GM12801 (cell line): ENCODE measurements at regions not wholly inside any gene's neighbourhood (a gene's known extent, or its start where the extent isn't known, plus 50 kb on each side); places are given as distances from the start of the nearest gene placed in this dataset.

Experiments used
- CTCF ChIP-seq: IDR thresholded peaks from one replicate; pipeline ENCODE4 v1.5.1; 2011; ENCODE audit warnings: control low read depth; ENCODE audit not compliant: insufficient read length; ENCODE audit errors: extremely low read depth

- TF ChIP-seq CTCF = no peak
Measured at GRCh38 chr16:65373097-65373496, 251.2 kb upstream of the CDH11 start.

DNA sequence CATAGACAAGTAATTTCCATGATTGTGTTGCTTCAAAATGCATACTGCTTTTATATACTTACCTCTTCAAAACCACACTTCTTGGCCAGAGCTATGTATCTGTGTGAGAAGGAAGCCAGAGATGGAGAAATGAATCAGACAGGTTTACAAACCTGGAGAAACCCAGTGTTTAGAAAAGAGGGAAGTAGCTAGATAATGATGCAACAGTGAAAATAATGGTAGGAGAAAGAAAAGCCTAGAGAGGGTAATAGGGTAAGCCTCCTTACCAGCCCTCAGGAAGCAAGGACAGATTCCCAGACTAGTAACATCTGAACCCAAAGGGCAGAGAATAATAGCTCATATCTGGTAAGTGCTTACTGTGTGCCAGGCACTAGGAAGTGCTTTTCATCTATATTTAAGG is 250.3 kb upstream of the CDH11 start:
- no peak for TF ChIP-seq CTCF

- no peak for TF ChIP-seq CTCF
Measured at GRCh38 chr16:65365732-65366715, 244.2 kb upstream of the CDH11 start.

GRCh38 chr16:65355706-65356105 is 233.8 kb upstream of the CDH11 start:
- no peak for TF ChIP-seq CTCF

DNA sequence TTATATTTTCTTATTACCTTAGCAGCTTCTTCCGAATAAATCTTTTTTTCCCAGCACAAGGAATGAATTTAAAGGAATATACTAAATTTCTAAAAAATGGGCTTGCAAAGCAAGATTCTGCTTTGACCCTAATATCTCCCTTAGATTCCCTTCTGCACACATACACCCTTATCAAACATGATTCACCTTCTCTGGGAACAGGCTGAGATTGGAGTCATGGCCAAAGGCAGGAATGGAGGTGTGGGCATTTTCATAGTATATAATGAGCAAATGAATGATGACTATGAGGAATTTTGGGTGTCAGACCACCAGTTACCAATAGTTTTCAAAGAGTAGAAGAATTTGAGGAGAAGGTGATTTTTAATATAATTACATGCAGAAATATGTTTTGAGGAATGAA is 231.3 kb upstream of the CDH11 start:
- no peak for TF ChIP-seq CTCF

DNA sequence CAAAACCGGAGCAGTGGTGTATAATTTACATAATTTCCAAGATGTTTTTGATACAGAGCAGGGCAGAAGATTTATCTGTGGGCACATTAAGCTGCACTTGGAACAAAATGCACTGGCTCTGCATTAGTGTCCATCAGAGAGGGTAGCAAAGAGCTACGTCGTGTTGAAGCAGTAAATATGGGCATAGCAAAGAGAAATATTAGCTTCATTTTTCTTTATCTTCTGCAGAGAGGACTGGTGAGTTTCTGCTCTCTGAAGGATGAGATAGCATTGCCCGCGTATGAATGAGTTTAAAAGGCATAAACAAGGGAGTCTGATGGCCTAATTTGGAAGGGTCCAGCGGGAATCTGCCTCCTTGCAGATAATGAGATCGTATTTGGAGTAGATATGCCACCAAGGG is 227.8 kb upstream of the CDH11 start:
- TF ChIP-seq CTCF = no peak

GRCh38 chr16:65343556-65343955 is 221.7 kb upstream of the CDH11 start:
- TF ChIP-seq CTCF = no peak
